ENCODE measurements at regions not wholly inside any gene's neighbourhood (a gene's known extent, or its start where the extent isn't known, plus 50 kb on each side); places are given as distances from the start of the nearest gene placed in this dataset.

DNA sequence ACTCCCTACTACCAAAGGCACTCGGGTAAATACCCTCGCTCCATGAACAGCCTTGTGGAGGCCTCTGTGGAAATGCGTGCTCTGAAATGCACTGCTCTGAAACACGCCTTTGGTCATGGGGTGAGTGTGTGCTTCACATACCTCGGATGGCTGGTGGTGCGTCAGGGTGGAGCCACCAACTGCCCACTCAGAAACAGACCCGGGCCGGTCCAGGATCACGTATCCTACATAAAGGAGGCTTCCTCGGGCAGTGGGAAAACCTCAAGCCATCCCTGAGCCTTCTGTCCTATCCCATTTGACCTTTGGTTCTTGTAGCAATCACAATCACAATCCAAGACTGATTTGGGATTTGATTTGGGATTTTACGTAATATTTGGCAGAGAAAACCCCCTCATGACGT, 53.5 kb upstream of the ZNF516 start:
- WGBS, 2 experiments (ENCODE audit: low coverage in 1 of 2, low lambda C conversion rate in 2 of 2, missing lambda C conversion rate in 2 of 2) = 84 to 85% methylated on average over 12 of the region's 12 CpGs
- no peaks in the 10 kb centered on the region for H3K27me3 ChIP-seq (replicated peaks; ENCODE audit: insufficient read depth)
- H3F3A ChIP-seq (ENCODE audit: insufficient read depth) = no peaks in the 10 kb centered on the region
- no peak for DNase-seq
- H3K36me3 ChIP-seq (ENCODE audit: low read depth) = no peaks in the 10 kb centered on the region
- H3K9me2 ChIP-seq (ENCODE audit: insufficient read depth) = no peaks in the 10 kb centered on the region
- H4K20me1 ChIP-seq (ENCODE audit: insufficient read depth) = no peaks in the 10 kb centered on the region
- no peak overlapping the region for H3K9ac ChIP-seq
- H3K4me1 ChIP-seq (ENCODE audit: insufficient read depth) = no peaks in the 10 kb centered on the region
- no peak overlapping the region for H3K27ac ChIP-seq
- H3K4me3 ChIP-seq = no peak overlapping the region
- H3K4me2 ChIP-seq (ENCODE audit: unreplicated experiment) = no peak overlapping the region
- no peak overlapping the region for H2AFZ ChIP-seq
- H3K79me2 ChIP-seq (ENCODE audit: insufficient read depth) = no peaks in the 10 kb centered on the region
- in situ Hi-C loops (cut with MboI) = no loop called here
- no peaks in the 10 kb centered on the region for H3K9me3 ChIP-seq (ENCODE audit: low read depth)
- TF ChIP-seq EZH2 (IDR thresholded peaks at IDR 0.05; ENCODE audit: insufficient read depth, poor library complexity, severe bottlenecking) = no peak
- TF ChIP-seq EZH2phosphoT487 (IDR thresholded peaks at IDR 0.05; ENCODE audit: insufficient read depth, low read depth) = no peak

GRCh38 chr18:76547296-76547695, 52.3 kb upstream of the ZNF516 start:
- H3K9me2 ChIP-seq (ENCODE audit: insufficient read depth) = no peaks in the 10 kb centered on the region
- in situ Hi-C loops (cut with MboI) = no loop called here
- no peaks in the 10 kb centered on the region for H3K27me3 ChIP-seq (replicated peaks; ENCODE audit: insufficient read depth)
- no peaks in the 10 kb centered on the region for H3K4me1 ChIP-seq (ENCODE audit: insufficient read depth)
- WGBS, 2 experiments (ENCODE audit: low coverage in 1 of 2, low lambda C conversion rate in 2 of 2, missing lambda C conversion rate in 2 of 2) = 80 to 81% methylated on average over 11 of the region's 11 CpGs
- no peak overlapping the region for H3K4me3 ChIP-seq
- H3K9ac ChIP-seq = no peak overlapping the region
- no peak overlapping the region for H3K4me2 ChIP-seq (ENCODE audit: unreplicated experiment)
- TF ChIP-seq EZH2 (IDR thresholded peaks at IDR 0.05; ENCODE audit: insufficient read depth, poor library complexity, severe bottlenecking) = no peak
- no peaks in the 10 kb centered on the region for H3K36me3 ChIP-seq (ENCODE audit: low read depth)
- no peaks in the 10 kb centered on the region for H3K79me2 ChIP-seq (ENCODE audit: insufficient read depth)
- DNase-seq = no peak
- no peaks in the 10 kb centered on the region for H3K9me3 ChIP-seq (ENCODE audit: low read depth)
- H3F3A ChIP-seq (ENCODE audit: insufficient read depth) = no peaks in the 10 kb centered on the region
- no peak overlapping the region for H2AFZ ChIP-seq
- H3K27ac ChIP-seq = no peak overlapping the region
- no peaks in the 10 kb centered on the region for H4K20me1 ChIP-seq (ENCODE audit: insufficient read depth)

DNA sequence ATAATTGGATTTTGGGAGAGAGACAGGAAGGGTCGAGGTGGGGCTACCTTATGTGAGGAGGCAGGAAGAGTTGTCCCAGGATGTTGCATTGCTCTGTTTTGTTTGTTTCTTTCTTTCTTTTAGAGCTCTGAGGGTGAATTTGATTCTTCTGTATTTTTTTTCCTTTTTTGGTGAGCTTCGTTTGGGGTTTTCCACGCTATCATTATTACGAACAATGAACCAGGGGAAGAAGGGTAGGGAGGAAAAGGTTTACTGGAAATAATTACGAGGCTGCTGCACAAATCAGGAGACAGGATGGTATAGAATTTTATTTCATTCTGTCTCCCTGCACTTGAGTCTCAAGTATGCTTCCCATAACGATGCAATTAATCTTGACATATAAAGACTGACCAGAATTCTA, 51.4 kb upstream of the ZNF516 start:
- TF ChIP-seq EZH2 (IDR thresholded peaks at IDR 0.05; ENCODE audit: insufficient read depth, poor library complexity, severe bottlenecking) (no peak), EZH2phosphoT487 (IDR thresholded peaks at IDR 0.05; ENCODE audit: insufficient read depth, low read depth) (no peak)
- no peak for DNase-seq

DNA sequence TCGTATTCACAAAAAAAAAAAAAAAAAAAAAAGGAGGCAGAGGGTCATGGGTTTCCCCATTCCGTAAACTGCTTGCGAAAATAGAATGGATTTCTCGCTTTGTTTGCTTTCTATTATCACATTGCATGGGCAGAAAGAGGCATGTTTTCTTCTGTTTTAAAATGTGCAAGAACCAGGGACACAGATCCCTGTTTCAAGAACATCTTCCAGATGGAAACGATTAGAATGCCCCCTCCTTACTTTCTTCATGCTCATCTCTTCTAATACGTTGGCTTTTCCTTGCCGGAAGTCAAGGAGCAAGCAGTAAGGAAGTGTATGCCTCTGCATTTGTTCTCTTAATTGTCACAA, 51.0 kb upstream of the ZNF516 start:
- H3F3A ChIP-seq (ENCODE audit: insufficient read depth) = no peaks in the 10 kb centered on the region

More for the DNA sequence above, 51.4 kb upstream of the ZNF516 start:
- no peaks in the 10 kb centered on the region for H3F3A ChIP-seq (ENCODE audit: insufficient read depth)
- in situ Hi-C loops (cut with MboI) = no loop called here
- H3K4me2 ChIP-seq (ENCODE audit: unreplicated experiment) = no peak overlapping the region
- no peaks in the 10 kb centered on the region for H3K9me3 ChIP-seq (ENCODE audit: low read depth)
- H3K9me2 ChIP-seq (ENCODE audit: insufficient read depth) = no peaks in the 10 kb centered on the region
- no peak overlapping the region for H3K9ac ChIP-seq
- H4K20me1 ChIP-seq (ENCODE audit: insufficient read depth) = no peaks in the 10 kb centered on the region
- H3K79me2 ChIP-seq (ENCODE audit: insufficient read depth) = no peaks in the 10 kb centered on the region
- H3K27ac ChIP-seq = no peak overlapping the region
- no peak overlapping the region for H2AFZ ChIP-seq
- no peaks in the 10 kb centered on the region for H3K36me3 ChIP-seq (ENCODE audit: low read depth)
- no peaks in the 10 kb centered on the region for H3K4me1 ChIP-seq (ENCODE audit: insufficient read depth)
- no peak overlapping the region for H3K4me3 ChIP-seq
- no peaks in the 10 kb centered on the region for H3K27me3 ChIP-seq (replicated peaks; ENCODE audit: insufficient read depth)
- WGBS, 2 experiments (ENCODE audit: low coverage in 1 of 2, low lambda C conversion rate in 2 of 2, missing lambda C conversion rate in 2 of 2) = 56 to 57% methylated on average over 6 of the region's 6 CpGs

GRCh38 chr18:76545433-76546087, 50.5 kb upstream of the ZNF516 start:
- no peaks in the 10 kb centered on the region for H3K4me1 ChIP-seq (ENCODE audit: insufficient read depth)
- H3K27ac ChIP-seq = no peak overlapping the region
- H3K79me2 ChIP-seq (ENCODE audit: insufficient read depth) = no peaks in the 10 kb centered on the region
- WGBS, 2 experiments (ENCODE audit: low coverage in 1 of 2, low lambda C conversion rate in 2 of 2, missing lambda C conversion rate in 2 of 2) = 65 to 68% methylated on average over 14 of the region's 14 CpGs
- no peak overlapping the region for H3K4me2 ChIP-seq (ENCODE audit: unreplicated experiment)
- no peak overlapping the region for H3K4me3 ChIP-seq
- no peaks in the 10 kb centered on the region for H4K20me1 ChIP-seq (ENCODE audit: insufficient read depth)
- no peaks in the 10 kb centered on the region for H3K27me3 ChIP-seq (replicated peaks; ENCODE audit: insufficient read depth)
- H2AFZ ChIP-seq = no peak overlapping the region
- TF ChIP-seq EZH2phosphoT487 (IDR thresholded peaks at IDR 0.05; ENCODE audit: insufficient read depth, low read depth) = no peak
- TF ChIP-seq EZH2 (IDR thresholded peaks at IDR 0.05; ENCODE audit: insufficient read depth, poor library complexity, severe bottlenecking) = no peak
- no peaks in the 10 kb centered on the region for H3K36me3 ChIP-seq (ENCODE audit: low read depth)
- no peaks in the 10 kb centered on the region for H3F3A ChIP-seq (ENCODE audit: insufficient read depth)
- H3K9ac ChIP-seq = no peak overlapping the region
- no peaks in the 10 kb centered on the region for H3K9me2 ChIP-seq (ENCODE audit: insufficient read depth)
- in situ Hi-C loops (cut with MboI) = no loop called here
- no peaks in the 10 kb centered on the region for H3K9me3 ChIP-seq (ENCODE audit: low read depth)
- DNase-seq = no peak

More for the DNA sequence above, 51.0 kb upstream of the ZNF516 start:
- TF ChIP-seq EZH2 (IDR thresholded peaks at IDR 0.05; ENCODE audit: insufficient read depth, poor library complexity, severe bottlenecking) = no peak
- no peak for TF ChIP-seq EZH2phosphoT487 (IDR thresholded peaks at IDR 0.05; ENCODE audit: insufficient read depth, low read depth)
- no peaks in the 10 kb centered on the region for H3K4me1 ChIP-seq (ENCODE audit: insufficient read depth)
- no peak overlapping the region for H3K9ac ChIP-seq
- no peaks in the 10 kb centered on the region for H3K9me2 ChIP-seq (ENCODE audit: insufficient read depth)
- no peaks in the 10 kb centered on the region for H3K79me2 ChIP-seq (ENCODE audit: insufficient read depth)
- H3K4me2 ChIP-seq (ENCODE audit: unreplicated experiment) = no peak overlapping the region
- H2AFZ ChIP-seq = no peak overlapping the region
- H3K27ac ChIP-seq = no peak overlapping the region
- no peak for DNase-seq
- no peaks in the 10 kb centered on the region for H3K27me3 ChIP-seq (replicated peaks; ENCODE audit: insufficient read depth)
- no peaks in the 10 kb centered on the region for H4K20me1 ChIP-seq (ENCODE audit: insufficient read depth)
- 31% methylated on average over 7 of the region's 7 CpGs for WGBS, 2 experiments (ENCODE audit: low coverage in 1 of 2, low lambda C conversion rate in 2 of 2, missing lambda C conversion rate in 2 of 2)
- in situ Hi-C loops (cut with MboI) = no loop called here
- no peak overlapping the region for H3K4me3 ChIP-seq
- H3K36me3 ChIP-seq (ENCODE audit: low read depth) = no peaks in the 10 kb centered on the region
- no peaks in the 10 kb centered on the region for H3K9me3 ChIP-seq (ENCODE audit: low read depth)
